ENCODE measurements at regions not wholly inside any gene's neighbourhood (a gene's known extent, or its start where the extent isn't known, plus 50 kb on each side); places are given as distances from the start of the nearest gene placed in this dataset.

DNA sequence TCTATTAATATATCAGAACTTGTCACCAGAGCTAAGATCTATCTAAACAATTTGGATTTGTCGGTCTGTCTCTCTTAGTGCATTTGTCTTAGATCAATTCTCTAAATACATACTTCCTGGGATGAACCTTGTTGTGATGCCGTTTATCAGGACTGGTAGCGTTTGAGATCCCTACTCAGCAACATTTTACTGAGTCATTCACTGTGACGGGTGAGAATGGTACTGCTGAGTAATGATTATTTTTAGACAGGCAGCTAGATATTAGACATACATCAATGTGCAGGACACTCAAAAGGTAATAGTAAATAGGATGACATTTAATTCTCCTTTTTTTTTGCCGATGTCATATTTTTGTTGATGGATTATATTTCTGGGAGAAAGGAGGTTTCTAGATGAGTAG, 209.0 kb downstream of the CSNK1G3 start:
- TF ChIP-seq, protein P1, sequence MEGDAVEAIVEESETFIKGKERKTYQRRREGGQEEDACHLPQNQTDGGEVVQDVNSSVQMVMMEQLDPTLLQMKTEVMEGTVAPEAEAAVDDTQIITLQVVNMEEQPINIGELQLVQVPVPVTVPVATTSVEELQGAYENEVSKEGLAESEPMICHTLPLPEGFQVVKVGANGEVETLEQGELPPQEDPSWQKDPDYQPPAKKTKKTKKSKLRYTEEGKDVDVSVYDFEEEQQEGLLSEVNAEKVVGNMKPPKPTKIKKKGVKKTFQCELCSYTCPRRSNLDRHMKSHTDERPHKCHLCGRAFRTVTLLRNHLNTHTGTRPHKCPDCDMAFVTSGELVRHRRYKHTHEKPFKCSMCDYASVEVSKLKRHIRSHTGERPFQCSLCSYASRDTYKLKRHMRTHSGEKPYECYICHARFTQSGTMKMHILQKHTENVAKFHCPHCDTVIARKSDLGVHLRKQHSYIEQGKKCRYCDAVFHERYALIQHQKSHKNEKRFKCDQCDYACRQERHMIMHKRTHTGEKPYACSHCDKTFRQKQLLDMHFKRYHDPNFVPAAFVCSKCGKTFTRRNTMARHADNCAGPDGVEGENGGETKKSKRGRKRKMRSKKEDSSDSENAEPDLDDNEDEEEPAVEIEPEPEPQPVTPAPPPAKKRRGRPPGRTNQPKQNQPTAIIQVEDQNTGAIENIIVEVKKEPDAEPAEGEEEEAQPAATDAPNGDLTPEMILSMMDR (IDR thresholded peaks at IDR 0.05): no peak
- no peak for TF ChIP-seq POLR2A (IDR thresholded peaks at IDR 0.05)

Measured in thyroid gland (tissue), 4 donors.